BE2C (cell line): ENCODE measurements at regions not wholly inside any gene's neighbourhood (a gene's known extent, or its start where the extent isn't known, plus 50 kb on each side); places are given as distances from the start of the nearest gene placed in this dataset.
"Not testable (repeated sequence)": the region's sequence is repeated elsewhere in the genome, so short reads cannot be mapped to it uniquely, and the experiment has no call there.

ENCODE experiments used
- DNase-seq: peaks from one replicate; pipeline ENCODE4 v3.0.0-alpha.2; 2020
- H3K27me3 ChIP-seq: fragments of 250-450 bp; sonication (Bioruptor Pico); 2 replicates; pipeline ENCODE4 v1.5.1; 2020; ENCODE audit warnings: mild to moderate bottlenecking
- H3K36me3 ChIP-seq: fragments of 250-450 bp; sonication (Bioruptor Pico); 2 replicates; pipeline ENCODE4 v1.5.1; 2020; ENCODE audit warnings: mild to moderate bottlenecking
- H3K4me1 ChIP-seq: fragments of 250-450 bp; sonication (Bioruptor Pico); 2 replicates; pipeline ENCODE4 v1.5.1; 2020
- H3K4me3 ChIP-seq: 2 replicates; pipeline ENCODE4 v1.5.1; 2011; ENCODE audit warnings: low read depth, low read length
- H3K9me3 ChIP-seq: fragments of 250-450 bp; sonication (Bioruptor Pico); 2 replicates; pipeline ENCODE4 v1.5.1; 2020
- TF ChIP-seq, protein P1 (sequence below): IDR thresholded peaks from 2 replicates; pipeline ENCODE4 v1.5.1; 2012; ENCODE audit warnings: mild to moderate bottlenecking, low read depth, low read length

DNA sequence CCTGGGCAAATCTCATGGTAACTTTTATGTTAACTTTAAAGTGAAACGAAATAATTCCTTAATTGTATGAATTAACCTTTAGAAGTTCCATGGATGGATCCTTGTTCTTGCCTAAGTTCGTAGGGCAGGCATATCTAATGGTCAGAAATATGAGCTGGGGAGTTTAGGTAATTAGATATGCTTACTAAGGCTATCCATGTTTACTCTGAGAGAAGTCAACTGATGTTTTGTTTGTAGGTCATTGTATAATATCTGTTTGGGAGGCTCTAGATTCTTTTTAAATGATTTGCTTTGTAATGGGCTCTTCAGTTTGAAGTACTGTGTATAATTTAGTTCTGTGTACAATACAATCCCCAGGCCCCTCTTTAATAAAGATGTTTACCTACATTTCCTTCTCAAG is 117.0 kb downstream of the DCK start:
- Histone ChIP-seq H3K9me3 (no peaks in the 10 kb centered on the region), H3K4me3 (no peak overlapping the region), H3K4me1 (no peaks in the 10 kb centered on the region), H3K27me3 (no peaks in the 10 kb centered on the region), H3K36me3 (no peaks in the 10 kb centered on the region)
- DNase-seq: no peak
- TF ChIP-seq, protein P1, sequence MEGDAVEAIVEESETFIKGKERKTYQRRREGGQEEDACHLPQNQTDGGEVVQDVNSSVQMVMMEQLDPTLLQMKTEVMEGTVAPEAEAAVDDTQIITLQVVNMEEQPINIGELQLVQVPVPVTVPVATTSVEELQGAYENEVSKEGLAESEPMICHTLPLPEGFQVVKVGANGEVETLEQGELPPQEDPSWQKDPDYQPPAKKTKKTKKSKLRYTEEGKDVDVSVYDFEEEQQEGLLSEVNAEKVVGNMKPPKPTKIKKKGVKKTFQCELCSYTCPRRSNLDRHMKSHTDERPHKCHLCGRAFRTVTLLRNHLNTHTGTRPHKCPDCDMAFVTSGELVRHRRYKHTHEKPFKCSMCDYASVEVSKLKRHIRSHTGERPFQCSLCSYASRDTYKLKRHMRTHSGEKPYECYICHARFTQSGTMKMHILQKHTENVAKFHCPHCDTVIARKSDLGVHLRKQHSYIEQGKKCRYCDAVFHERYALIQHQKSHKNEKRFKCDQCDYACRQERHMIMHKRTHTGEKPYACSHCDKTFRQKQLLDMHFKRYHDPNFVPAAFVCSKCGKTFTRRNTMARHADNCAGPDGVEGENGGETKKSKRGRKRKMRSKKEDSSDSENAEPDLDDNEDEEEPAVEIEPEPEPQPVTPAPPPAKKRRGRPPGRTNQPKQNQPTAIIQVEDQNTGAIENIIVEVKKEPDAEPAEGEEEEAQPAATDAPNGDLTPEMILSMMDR: no peak

DNA sequence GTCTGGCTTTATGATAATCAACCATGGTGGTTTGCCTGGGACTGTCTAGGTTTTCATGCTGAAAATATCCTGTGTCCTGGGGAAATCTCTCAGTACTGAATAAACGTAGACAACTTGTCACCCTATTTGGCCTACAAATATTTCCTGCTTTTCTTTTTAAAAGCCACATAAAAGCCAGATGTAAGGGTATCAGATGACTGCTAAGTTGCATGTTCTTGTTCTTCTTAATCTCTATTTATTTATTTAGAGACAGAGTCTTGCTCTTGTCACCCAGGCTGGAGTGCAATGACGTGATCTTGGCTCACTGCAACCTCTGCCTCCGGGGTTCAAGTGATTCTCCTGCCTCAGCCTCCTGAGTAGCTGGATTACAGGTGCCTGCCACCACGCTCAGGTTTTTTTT is 117.7 kb downstream of the DCK start:
- DNase-seq, H3K27me3 ChIP-seq, H3K36me3 ChIP-seq, H3K4me3 ChIP-seq, H3K4me1 ChIP-seq, H3K9me3 ChIP-seq: not testable (repeated sequence)

DNA sequence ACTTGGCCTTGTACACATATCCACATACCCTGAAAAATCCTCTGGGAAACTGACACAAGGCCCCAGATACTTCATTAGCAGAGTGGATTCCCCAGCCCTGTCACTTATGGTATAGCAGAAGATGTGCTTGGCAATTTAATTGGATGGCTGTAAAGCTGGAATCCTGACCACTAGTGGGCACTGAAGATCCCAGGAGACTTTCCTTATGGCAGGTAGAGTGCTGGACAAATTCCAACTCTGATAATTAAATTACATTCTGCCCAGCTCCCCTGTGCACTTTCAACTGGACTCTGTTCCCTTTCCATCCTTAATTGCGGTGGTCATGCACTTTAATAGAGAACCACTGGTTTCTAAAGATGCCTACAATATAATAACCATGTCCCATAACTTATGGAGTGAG is 119.8 kb downstream of the DCK start:
- TF ChIP-seq, protein P1: peak; percentile 41
- no peak overlapping the region for H3K4me3 ChIP-seq
- no peaks in the 10 kb centered on the region for H3K4me1 ChIP-seq
- H3K27me3 ChIP-seq: no peaks in the 10 kb centered on the region
- DNase-seq: no peak
- H3K9me3 ChIP-seq: no peaks in the 10 kb centered on the region
- H3K36me3 ChIP-seq: no peaks in the 10 kb centered on the region

DNA sequence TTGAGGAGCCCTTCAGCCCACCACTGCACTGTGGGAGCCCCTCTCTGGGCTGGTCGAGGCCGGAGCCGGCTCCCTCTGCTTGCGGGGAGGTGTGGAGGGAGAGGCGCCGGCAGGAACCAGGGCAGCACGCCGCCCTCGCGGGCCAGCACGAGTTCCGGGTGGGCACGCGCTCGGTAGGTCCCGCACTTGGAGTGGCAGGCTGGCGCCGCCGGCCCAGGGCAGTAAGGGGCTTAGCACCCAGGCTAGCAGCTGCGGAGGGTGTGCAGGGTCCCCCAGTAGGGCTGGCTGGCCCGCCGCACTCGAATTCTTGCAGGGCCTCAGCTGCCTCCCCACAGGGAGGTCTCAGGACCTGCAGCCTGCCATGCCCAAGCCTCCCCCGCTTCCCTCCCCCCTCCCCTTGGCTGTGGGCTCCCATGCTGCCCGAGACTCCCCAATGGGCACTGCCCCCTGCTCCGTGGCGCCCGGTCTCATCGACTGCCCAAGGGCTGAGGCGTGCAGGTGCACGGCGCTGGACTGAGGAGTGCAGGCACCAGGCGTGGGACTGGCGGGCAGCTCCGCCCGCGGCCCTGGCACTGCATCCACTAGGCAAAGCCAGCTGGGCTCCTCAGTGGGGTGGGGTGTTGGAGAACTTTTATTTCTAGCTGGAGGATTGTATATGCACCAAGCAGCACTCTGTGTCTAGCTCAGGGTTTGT is 127.5 kb downstream of the DCK start:
- H3K4me1 ChIP-seq: no peaks in the 10 kb centered on the region
- DNase-seq: no peak
- TF ChIP-seq, protein P1: no peak
- H3K9me3 ChIP-seq: no peaks in the 10 kb centered on the region
- H3K36me3 ChIP-seq: no peaks in the 10 kb centered on the region
- H3K27me3 ChIP-seq: no peaks in the 10 kb centered on the region
- no peak overlapping the region for H3K4me3 ChIP-seq

DNA sequence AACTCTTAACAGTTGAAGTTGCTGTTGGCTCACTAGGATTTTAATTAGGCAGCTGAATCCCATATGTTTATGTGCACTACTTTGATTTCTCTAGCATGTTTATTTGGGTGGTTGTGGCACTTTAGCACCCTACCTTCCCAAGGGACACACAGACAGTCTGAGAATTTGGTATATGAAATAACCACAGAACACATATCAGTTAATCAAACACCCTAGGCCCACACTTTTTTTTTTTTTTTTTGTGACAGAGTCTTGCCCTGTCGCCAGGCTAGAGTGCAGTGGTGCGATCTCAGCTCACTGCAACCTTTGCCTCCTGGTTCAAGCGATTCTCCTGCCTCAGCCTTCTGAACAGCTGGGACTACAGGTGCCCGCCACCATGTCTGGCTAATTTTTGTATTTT is 130.5 kb downstream of the DCK start:
- H3K9me3 ChIP-seq: no peaks in the 10 kb centered on the region

DNA sequence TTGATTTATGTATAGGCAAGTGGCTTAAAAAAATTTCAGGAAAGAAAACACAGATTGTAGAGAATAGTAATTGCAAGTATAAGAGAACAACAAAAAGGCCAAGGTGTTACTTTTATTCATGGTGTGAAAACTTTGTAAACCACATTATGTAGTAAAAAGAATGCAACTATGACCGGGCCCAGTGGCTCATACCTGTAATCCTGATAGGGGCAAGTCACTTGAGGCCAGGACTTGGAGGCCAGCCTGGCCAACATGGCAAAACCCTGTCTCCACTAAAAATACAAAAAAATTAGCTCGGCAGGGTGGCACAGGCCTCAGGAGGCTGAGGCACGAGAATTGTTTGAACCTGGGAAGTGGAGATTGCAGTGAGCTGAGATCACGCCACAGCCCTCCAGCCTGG is 131.7 kb downstream of the DCK start:
- TF ChIP-seq, protein P1: no peak
- H3K4me3 ChIP-seq: no peak overlapping the region
- no peaks in the 10 kb centered on the region for H3K9me3 ChIP-seq
- no peaks in the 10 kb centered on the region for H3K27me3 ChIP-seq
- no peaks in the 10 kb centered on the region for H3K4me1 ChIP-seq
- H3K36me3 ChIP-seq: no peaks in the 10 kb centered on the region
- DNase-seq: no peak

More for the DNA sequence above, 130.5 kb downstream of the DCK start:
- TF ChIP-seq, protein P1: no peak
- no peak for DNase-seq
- Histone ChIP-seq H3K36me3 (no peaks in the 10 kb centered on the region), H3K4me3 (no peak overlapping the region), H3K4me1 (no peaks in the 10 kb centered on the region), H3K27me3 (no peaks in the 10 kb centered on the region)
